ENCODE measurements at regions not wholly inside any gene's neighbourhood (a gene's known extent, or its start where the extent isn't known, plus 50 kb on each side); places are given as distances from the start of the nearest gene placed in this dataset.
A peak's percentile ranks its signal among the peaks of the same experiment; 100 is the strongest.

DNA sequence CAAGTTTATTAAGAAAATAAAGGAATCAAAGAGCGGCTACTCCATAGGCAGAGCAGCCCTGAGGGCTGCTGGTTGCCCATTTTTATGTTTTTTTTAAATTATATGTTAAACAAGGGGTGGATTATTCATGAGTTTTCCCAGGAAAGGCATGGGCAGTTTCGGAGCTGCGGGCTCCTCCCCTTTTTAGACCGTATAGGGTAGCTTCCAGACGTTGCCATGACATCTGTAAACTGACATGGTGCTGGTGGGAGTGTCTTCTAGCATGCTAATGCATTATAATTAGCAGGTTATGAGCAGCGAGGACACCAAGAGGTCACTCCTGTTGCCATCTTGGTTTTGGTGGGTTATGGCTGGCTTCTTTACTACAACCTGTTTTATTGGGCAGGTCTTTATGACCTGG lies 301.8 kb downstream of the TFAP2C start:
- no peak for TF ChIP-seq CTCF (conservative IDR thresholded peaks at IDR 0.05; ENCODE audit: low read depth, low read length)
- no peak for DNase-seq (ENCODE audit: low read depth)
- no peak overlapping the region for H3K4me3 ChIP-seq (ENCODE audit: low read depth, low read length)

DNA sequence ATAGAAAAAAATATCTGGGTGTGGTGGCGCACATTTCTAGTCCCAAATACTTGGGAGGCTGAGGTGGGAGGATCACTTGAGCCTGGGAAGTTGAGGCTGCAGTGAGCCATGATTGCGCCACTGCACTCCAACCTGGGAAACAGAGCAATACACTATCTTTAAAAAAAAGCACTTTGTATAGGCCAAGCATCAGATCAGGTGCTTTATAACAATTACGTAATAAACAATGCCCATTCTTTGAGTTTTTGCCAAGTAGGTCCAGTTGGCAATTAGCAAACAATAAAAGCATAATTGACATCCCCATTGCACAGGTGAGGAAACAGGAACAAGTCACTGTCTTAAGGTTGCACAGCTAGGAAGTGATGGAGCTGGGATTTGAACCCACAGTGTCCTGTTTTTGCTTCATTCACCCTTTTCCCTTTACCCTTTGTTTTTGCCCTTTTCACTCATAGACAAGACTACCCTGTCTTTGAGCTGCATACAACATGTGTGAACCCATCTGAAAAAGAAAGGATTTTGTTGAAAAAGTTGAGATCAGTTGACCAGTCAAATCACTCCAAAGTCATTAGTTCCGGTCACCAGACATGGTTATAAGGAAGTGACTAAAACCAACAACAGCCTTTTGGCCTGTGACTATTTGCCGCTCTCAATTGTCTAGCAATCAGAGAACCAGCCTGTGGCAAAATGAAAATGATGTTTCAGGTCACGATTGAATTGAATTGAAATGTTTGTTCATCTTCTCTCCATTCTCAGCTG lies 303.6 kb downstream of the TFAP2C start:
- TF ChIP-seq CTCF (conservative IDR thresholded peaks at IDR 0.05; ENCODE audit: low read depth, low read length): no peak
- DNase-seq (ENCODE audit: low read depth): no peak
- no peak overlapping the region for H3K4me3 ChIP-seq (ENCODE audit: low read depth, low read length)

GRCh38 chr20:56933331-56933698 lies 304.2 kb downstream of the TFAP2C start:
- no peak for TF ChIP-seq CTCF (conservative IDR thresholded peaks at IDR 0.05; ENCODE audit: low read depth, low read length)
- no peak overlapping the region for H3K4me3 ChIP-seq (ENCODE audit: low read depth, low read length)
- DNase-seq (ENCODE audit: low read depth): no peak

GRCh38 chr20:56934888-56935287 lies 305.8 kb downstream of the TFAP2C start:
- no peak overlapping the region for H3K4me3 ChIP-seq (ENCODE audit: low read depth, low read length)
- DNase-seq (ENCODE audit: low read depth): no peak
- no peak for TF ChIP-seq CTCF (conservative IDR thresholded peaks at IDR 0.05; ENCODE audit: low read depth, low read length)

GRCh38 chr20:56940466-56940865 lies 311.4 kb downstream of the TFAP2C start:
- no peak overlapping the region for H3K4me3 ChIP-seq (ENCODE audit: low read depth, low read length)
- no peak for TF ChIP-seq CTCF (conservative IDR thresholded peaks at IDR 0.05; ENCODE audit: low read depth, low read length)
- DNase-seq (ENCODE audit: low read depth): no peak

- TF ChIP-seq CTCF (conservative IDR thresholded peaks at IDR 0.05; ENCODE audit: low read depth, low read length): no peak
- peak; percentile 5 for DNase-seq (ENCODE audit: low read depth)
- H3K4me3 ChIP-seq (ENCODE audit: low read depth, low read length): no peak overlapping the region
Observed at GRCh38 chr20:56941101-56941686, 312.1 kb downstream of the TFAP2C start.

Data from choroid plexus epithelial cell (primary cell).